Activated CD4-positive, alpha-beta T cell treated with anti-CD3 and anti-CD28 coated beads for 36 hours (primary cell): ENCODE measurements at regions not wholly inside any gene's neighbourhood (a gene's known extent, or its start where the extent isn't known, plus 50 kb on each side); places are given as distances from the start of the nearest gene placed in this dataset.
A peak's percentile ranks its signal among the peaks of the same experiment; 100 is the strongest.
"Not testable (repeated sequence)": the region's sequence is repeated elsewhere in the genome, so short reads cannot be mapped to it uniquely, and the experiment has no call there.

Experiments used
- ATAC-seq: fragments of 200-7000 bp; cut with Tn5 transposase; one replicate; pipeline ENCODE4 v1.10.0; 2021; ENCODE audit warnings: mild to moderate bottlenecking, moderate library complexity
- CTCF ChIA-PET: fragments of 350-600 bp; sonication (Branson Sonifier 250); formaldehyde crosslinking; loops from one replicate; lab custom pipeline; 2021; ENCODE audit warnings: antibody characterized with exemption; lab: Charles Lee
- POLR2A ChIA-PET: fragments of 350-600 bp; sonication (Branson Sonifier 250); formaldehyde crosslinking; loops from one replicate; lab custom pipeline; 2021; ENCODE audit warnings: antibody characterized with exemption, inconsistent platforms; lab: Charles Lee
- DNase-seq: peaks from one replicate; pipeline ENCODE4 v3.0.0-alpha.2; 2020
- H3K27ac Mint-ChIP-seq: one replicate; pipeline ENCODE4 v1.8.0; 2021; ENCODE audit warnings: mixed read lengths
- H3K27me3 Mint-ChIP-seq: one replicate; pipeline ENCODE4 v1.8.0; 2021; ENCODE audit warnings: mixed read lengths
- H3K36me3 Mint-ChIP-seq: one replicate; pipeline ENCODE4 v1.8.0; 2021; ENCODE audit warnings: low read depth, mixed read lengths
- H3K4me1 Mint-ChIP-seq: one replicate; pipeline ENCODE4 v1.8.0; 2021; ENCODE audit warnings: mixed read lengths
- H3K4me3 Mint-ChIP-seq: one replicate; pipeline ENCODE4 v1.8.0; 2021; ENCODE audit warnings: mild to moderate bottlenecking, moderate library complexity, mixed read lengths
- H3K9me3 Mint-ChIP-seq: one replicate; pipeline ENCODE4 v1.8.0; 2021; ENCODE audit warnings: low read depth, mixed read lengths
- intact Hi-C, 2 experiments: fragments of 100-400 bp; cut with DNase I in 1 of 2; cut with micrococcal nuclease in 1 of 2; formaldehyde crosslinking; loops; one replicate each; pipeline versions ENCODE4 v1.14.2 to v1.15.1; 2022 to 2024; cut with DNase I, micrococcal nuclease

DNA sequence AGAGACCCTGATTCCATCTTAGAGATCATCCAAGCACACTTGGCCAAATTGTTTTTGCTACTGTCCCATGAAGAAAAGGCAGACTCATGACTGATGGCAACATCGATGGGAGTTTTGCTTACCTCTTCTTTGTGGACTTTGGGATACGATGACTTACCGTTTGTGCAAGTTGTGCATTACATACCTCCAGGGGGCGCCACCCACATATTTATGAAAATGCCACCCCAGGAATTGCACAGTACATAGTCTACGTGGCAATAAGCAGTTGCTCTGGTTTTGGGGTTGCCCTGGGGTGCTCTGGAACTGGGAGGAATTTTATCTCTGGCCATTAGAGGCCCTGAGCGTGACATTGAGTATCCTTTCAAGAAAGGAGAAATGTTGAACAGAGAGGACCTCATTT is 139.0 kb upstream of the CCZ1B start:
- POLR2A ChIA-PET, H3K9me3 Mint-ChIP-seq, H3K27ac Mint-ChIP-seq, ATAC-seq, H3K4me1 Mint-ChIP-seq, H3K27me3 Mint-ChIP-seq, H3K4me3 Mint-ChIP-seq, H3K36me3 Mint-ChIP-seq: not testable (repeated sequence)
- CTCF ChIA-PET, result interaction anchor here (1.0 kb wide), 1 partner anchor 113 kb away, joined by 3 read pairs; no protein-coding TSS in a partner anchor
- intact Hi-C loops, result loop anchor here (2.0 to 10.0 kb wide), 5 partner anchors 137 to 1330 kb away; no protein-coding TSS in a partner anchor
- DNase-seq, result peak; percentile 84

DNA sequence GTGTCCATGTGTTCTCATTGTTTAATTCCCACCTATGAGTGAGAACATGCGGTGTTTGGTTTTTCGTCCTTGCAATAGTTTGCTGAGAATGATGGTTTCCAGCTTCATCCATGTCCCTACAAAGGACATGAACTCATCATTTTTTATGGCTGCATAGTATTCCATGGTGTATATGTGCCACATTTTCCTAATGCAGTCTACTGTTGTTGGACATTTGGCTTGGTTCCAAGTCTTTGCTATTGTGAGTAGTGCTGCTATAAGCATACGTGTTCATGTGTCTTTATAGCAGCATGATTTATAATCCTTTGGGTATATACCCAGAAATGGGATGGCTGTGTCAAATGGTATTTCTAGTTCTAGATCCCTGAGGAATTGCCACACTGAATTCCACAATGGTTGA is 144.1 kb upstream of the CCZ1B start:
- H3K36me3 Mint-ChIP-seq, CTCF ChIA-PET, H3K4me1 Mint-ChIP-seq, POLR2A ChIA-PET, intact Hi-C loops, ATAC-seq, H3K27ac Mint-ChIP-seq, DNase-seq, H3K9me3 Mint-ChIP-seq, H3K4me3 Mint-ChIP-seq, H3K27me3 Mint-ChIP-seq: not testable (repeated sequence)

DNA sequence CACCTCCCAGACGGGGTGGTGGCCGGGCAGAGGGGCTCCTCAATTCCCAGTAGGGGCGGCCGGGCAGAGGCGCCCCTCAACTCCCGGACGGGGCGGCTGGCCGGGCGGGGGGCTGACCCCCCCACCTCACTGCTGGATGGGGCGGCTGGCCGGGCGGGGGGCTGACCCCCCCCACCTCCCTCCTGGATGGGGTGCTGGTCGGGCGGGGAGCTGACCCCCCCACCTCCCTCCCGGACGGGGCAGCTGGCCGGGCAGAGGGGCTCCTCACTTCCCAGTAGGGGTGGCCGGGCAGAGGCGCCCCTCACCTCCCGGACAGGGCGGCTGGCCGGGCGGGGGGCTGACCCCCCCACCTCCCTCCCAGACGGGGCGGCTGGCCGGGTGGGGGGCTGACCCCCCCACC is 148.8 kb upstream of the CCZ1B start:
- DNase-seq, POLR2A ChIA-PET, H3K4me1 Mint-ChIP-seq, H3K9me3 Mint-ChIP-seq, H3K27me3 Mint-ChIP-seq, H3K27ac Mint-ChIP-seq, CTCF ChIA-PET, intact Hi-C loops, ATAC-seq, H3K4me3 Mint-ChIP-seq, H3K36me3 Mint-ChIP-seq: not testable (repeated sequence)

DNA sequence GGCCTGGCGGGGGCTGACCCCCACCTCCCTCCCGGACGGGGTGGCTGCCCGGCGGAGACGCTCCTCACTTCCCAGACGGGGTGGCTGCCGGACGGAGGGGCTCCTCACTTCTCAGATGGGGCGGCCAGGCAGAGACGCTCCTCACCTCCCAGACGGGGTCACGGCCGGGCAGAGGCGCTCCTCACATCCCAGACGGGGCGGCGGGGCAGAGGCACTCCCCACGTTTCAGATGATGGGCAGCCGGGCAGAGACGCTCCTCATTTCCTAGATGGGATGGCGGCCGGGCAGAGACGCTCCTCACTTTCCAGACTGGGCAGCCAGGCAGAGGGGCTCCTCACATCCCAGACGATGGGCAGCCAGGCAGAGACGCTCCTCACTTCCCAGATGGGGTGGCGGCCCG is 149.3 kb upstream of the CCZ1B start:
- H3K27me3 Mint-ChIP-seq, intact Hi-C loops, H3K27ac Mint-ChIP-seq, CTCF ChIA-PET, H3K36me3 Mint-ChIP-seq, H3K9me3 Mint-ChIP-seq, DNase-seq, H3K4me1 Mint-ChIP-seq, ATAC-seq, POLR2A ChIA-PET, H3K4me3 Mint-ChIP-seq: not testable (repeated sequence)

DNA sequence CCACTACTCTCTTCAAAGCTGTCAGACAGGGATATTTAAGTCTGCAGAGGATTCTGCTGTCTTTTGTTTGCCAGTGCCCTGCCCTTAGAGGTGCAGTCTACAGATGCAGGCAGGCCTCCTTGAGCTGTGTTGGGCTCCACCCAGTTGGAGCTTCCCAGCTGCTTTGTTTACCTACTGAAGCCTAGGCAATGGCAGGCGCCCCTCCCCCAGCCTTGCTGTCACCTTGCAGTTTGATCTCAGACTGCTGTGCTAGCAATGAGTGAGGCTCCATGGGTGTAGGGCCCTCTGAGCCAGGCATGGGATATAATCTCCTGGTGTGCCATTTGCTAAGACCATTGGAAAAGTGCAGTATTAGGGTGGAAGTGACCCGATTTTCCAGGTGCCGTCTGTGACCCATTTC is 151.3 kb upstream of the CCZ1B start:
- POLR2A ChIA-PET, H3K4me3 Mint-ChIP-seq, CTCF ChIA-PET, ATAC-seq, H3K27me3 Mint-ChIP-seq, H3K36me3 Mint-ChIP-seq, DNase-seq, H3K9me3 Mint-ChIP-seq, H3K4me1 Mint-ChIP-seq, intact Hi-C loops, H3K27ac Mint-ChIP-seq: not testable (repeated sequence)

DNA sequence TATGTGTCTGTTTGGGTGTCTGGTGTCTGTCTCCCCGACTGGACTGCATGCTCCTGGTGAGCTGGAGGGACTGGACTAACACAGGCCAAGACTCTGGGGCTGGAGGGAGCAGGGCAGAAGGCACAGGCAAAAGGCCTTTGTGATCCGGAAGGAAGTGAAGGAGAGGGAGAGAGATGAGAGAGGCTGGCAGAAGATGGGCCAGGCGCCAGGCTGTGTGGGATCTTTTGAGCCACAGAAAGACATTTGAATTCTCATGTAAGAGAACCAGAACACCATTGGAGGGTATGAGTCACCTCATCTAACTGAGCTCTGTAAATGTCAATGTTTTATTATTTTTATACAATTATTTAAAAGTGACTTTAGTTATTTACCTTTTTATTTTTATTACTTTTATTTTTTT is 152.3 kb upstream of the CCZ1B start:
- intact Hi-C loops, ATAC-seq, POLR2A ChIA-PET, H3K4me3 Mint-ChIP-seq, H3K27me3 Mint-ChIP-seq, DNase-seq, H3K36me3 Mint-ChIP-seq, CTCF ChIA-PET, H3K9me3 Mint-ChIP-seq, H3K4me1 Mint-ChIP-seq, H3K27ac Mint-ChIP-seq: not testable (repeated sequence)

DNA sequence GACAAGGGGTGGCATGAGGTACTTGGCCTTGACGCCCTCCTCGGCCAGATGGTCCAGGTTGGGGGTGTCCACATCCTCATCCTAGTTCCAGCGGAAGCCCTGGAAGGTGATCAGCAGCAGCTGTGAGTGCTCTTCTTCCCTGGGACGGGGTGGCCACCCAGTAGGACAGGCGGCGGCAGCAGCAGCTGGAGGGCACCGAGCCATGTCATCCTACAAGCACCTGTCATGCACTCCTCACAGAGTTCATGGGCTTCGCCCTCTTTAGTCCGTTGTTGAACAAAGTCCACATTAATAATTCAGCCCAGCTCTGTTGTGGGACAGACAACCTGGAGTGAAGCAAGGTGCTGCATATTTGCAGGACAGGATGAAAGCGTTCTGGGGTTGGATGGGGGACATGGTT is 153.4 kb upstream of the CCZ1B start:
- H3K4me1 Mint-ChIP-seq, H3K9me3 Mint-ChIP-seq, POLR2A ChIA-PET, H3K27ac Mint-ChIP-seq, CTCF ChIA-PET, intact Hi-C loops, H3K36me3 Mint-ChIP-seq, H3K4me3 Mint-ChIP-seq, H3K27me3 Mint-ChIP-seq, ATAC-seq, DNase-seq: not testable (repeated sequence)

DNA sequence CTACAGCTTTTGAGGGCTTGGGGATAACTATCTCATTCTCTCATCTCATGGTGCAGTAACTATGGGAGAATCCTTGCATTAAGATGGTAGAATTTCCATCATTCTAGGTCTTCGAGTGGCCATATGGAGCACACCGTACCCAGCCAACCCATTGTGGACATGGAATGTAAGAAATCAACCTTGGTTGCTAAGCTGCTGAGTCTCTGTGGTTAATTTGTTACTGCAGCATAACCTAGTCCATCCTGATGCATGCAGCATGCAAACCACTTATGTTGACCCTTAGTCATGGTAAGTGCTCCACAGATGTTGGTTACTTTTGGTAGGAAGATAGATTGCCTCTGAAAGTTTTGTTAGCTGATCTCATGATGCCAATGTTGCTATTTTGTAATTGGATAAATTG is 156.3 kb upstream of the CCZ1B start:
- intact Hi-C loops, DNase-seq, H3K4me3 Mint-ChIP-seq, ATAC-seq, H3K9me3 Mint-ChIP-seq, H3K27ac Mint-ChIP-seq, H3K27me3 Mint-ChIP-seq, H3K4me1 Mint-ChIP-seq, H3K36me3 Mint-ChIP-seq, POLR2A ChIA-PET, CTCF ChIA-PET: not testable (repeated sequence)

DNA sequence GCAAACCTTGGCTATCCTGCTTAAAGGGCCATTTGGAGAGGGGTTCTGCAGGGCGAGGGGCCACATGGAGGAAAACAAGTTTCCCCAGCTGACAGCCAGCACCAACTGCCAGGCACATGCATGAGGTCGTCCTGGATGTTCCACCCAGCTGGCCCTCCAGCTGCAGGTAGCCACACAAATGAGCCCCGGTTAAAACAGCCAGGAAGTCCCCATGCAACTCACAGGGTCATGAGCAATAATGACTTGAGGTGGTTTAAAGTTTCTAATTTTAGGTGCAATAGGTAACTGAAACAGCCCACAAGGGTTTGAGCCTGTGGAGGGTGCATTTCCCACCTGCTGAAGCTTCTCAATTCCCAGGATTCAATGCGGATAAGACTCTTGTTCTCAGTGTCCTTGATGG is 160.8 kb upstream of the CCZ1B start:
- ATAC-seq, H3K27me3 Mint-ChIP-seq, intact Hi-C loops, H3K9me3 Mint-ChIP-seq, DNase-seq, H3K4me3 Mint-ChIP-seq, H3K27ac Mint-ChIP-seq, CTCF ChIA-PET, H3K36me3 Mint-ChIP-seq, POLR2A ChIA-PET: not testable (repeated sequence)
- H3K4me1 Mint-ChIP-seq, result peaks cover 15% of the 10 kb centered on the region

DNA sequence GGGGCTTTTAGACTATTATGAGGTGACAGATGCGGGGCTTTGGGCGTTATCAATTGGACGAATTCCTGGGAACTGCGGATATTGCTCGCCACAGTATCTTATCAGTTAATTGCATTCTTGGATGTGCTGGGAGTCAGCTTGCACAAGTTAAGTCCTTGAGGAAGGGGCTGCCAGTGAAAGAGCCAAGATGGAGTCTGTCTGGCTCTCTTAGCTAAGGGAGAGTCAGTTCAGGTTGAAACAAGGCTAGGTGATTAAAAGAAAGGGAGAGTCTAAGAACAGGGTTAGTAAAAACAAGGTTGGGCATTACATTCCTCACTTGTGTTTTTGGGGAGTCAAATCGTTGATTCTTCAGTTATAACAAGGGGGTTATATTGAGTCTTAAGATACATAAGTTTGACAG is 162.5 kb upstream of the CCZ1B start:
- ATAC-seq, H3K27ac Mint-ChIP-seq, H3K9me3 Mint-ChIP-seq, CTCF ChIA-PET, H3K36me3 Mint-ChIP-seq, DNase-seq, H3K4me3 Mint-ChIP-seq, POLR2A ChIA-PET, intact Hi-C loops, H3K27me3 Mint-ChIP-seq: not testable (repeated sequence)
- H3K4me1 Mint-ChIP-seq, result peaks cover 15% of the 10 kb centered on the region

DNA sequence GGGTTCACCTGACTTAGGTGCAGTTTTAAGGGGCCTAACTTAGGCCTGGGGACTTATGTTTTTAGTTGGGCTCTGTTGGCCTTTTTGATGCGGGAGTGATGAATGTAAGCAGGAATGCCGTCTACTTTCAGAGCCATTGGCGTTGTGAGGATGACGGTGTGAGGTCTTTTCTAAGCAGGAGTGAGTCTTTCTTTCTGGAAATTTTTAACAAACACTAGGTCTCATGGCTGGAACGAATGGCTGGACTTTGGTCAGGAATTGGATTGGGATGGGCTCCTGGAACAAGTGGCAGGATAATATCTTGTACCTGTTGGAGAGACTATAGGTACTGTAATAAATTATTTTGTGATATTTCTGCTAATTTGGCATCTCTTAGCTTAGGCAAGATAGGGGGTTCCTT is 163.9 kb upstream of the CCZ1B start:
- H3K27me3 Mint-ChIP-seq, H3K4me3 Mint-ChIP-seq, CTCF ChIA-PET, H3K36me3 Mint-ChIP-seq, intact Hi-C loops, DNase-seq, H3K27ac Mint-ChIP-seq, ATAC-seq, POLR2A ChIA-PET, H3K9me3 Mint-ChIP-seq: not testable (repeated sequence)
- peaks cover 15% of the 10 kb centered on the region for H3K4me1 Mint-ChIP-seq

DNA sequence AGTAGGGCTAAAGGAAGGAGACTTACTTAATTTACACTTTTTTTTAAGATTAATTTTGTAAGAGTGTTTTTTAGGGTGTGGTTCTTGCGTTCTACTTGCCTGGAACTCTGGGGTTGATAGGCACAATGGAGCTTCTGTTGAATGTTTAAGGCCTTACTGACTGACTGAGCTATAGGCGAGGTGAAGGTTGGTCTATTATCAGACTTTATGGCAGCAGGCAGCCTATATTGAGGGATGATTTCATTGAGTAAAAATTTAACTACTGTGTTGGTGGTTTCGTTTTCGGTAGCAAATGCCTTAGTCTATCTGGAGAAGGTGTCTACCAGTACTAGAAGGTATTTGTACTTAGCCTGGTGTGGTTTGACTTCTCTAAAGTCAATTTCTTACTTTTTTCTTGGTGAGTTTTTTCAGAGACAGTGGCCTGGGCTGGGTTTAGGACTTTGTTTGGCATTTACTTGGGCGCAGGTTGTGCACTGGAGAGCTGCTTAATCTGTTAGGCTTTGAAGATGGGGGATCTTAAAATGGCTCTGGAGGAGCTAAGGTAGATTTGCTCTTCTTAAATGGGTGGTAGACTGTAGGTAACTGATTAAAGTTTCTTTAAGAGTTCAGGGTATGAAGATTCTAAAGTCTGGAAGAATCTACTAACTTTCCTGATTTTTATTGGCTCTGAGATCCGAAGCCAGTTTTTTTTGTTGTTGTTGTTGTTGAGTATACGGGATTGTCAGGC is 164.5 kb upstream of the CCZ1B start:
- CTCF ChIA-PET, result interaction anchor here (0.7 kb wide), 1 partner anchor 1246 kb away, joined by 3 read pairs; no protein-coding TSS in a partner anchor
- H3K9me3 Mint-ChIP-seq, intact Hi-C loops, DNase-seq, H3K27ac Mint-ChIP-seq, ATAC-seq, POLR2A ChIA-PET, H3K27me3 Mint-ChIP-seq, H3K36me3 Mint-ChIP-seq: not testable (repeated sequence)
- Mint-ChIP-seq H3K4me3 (peak overlapping the region; percentile 24), H3K4me1 (peaks cover 15% of the 10 kb centered on the region)
